ENCODE measurements at regions not wholly inside any gene's neighbourhood (a gene's known extent, or its start where the extent isn't known, plus 50 kb on each side); places are given as distances from the start of the nearest gene placed in this dataset.

- DNase-seq (ENCODE audit: low read depth): no peak
Observed at GRCh38 chr10:129397198-129397974, 69.7 kb upstream of the MGMT start.

GRCh38 chr10:129398711-129399141, 68.3 kb upstream of the MGMT start:
- no peak for DNase-seq (ENCODE audit: low read depth)

GRCh38 chr10:129400426-129400825, 66.6 kb upstream of the MGMT start:
- no peak for DNase-seq (ENCODE audit: low read depth)

GRCh38 chr10:129402459-129402858, 64.6 kb upstream of the MGMT start:
- DNase-seq (ENCODE audit: low read depth): no peak

GRCh38 chr10:129404091-129404490, 63.0 kb upstream of the MGMT start:
- DNase-seq (ENCODE audit: low read depth): no peak

GRCh38 chr10:129405389-129405788, 61.7 kb upstream of the MGMT start:
- DNase-seq (ENCODE audit: low read depth): no peak

GRCh38 chr10:129410688-129411392, 56.2 kb upstream of the MGMT start:
- DNase-seq (ENCODE audit: low read depth): no peak

GRCh38 chr10:129411393-129411705, 55.7 kb upstream of the MGMT start:
- no peak for DNase-seq (ENCODE audit: low read depth)

GRCh38 chr10:129411772-129412171, 55.3 kb upstream of the MGMT start:
- DNase-seq (ENCODE audit: low read depth): no peak

GRCh38 chr10:129413024-129413423, 54.0 kb upstream of the MGMT start:
- no peak for DNase-seq (ENCODE audit: low read depth)

- no peak for DNase-seq (ENCODE audit: low read depth)
Observed at GRCh38 chr10:129415215-129416140, 51.6 kb upstream of the MGMT start.

GRCh38 chr10:129416155-129416554, 50.9 kb upstream of the MGMT start:
- no peak for DNase-seq (ENCODE audit: low read depth)

- DNase-seq (ENCODE audit: low read depth): peak; percentile 0
Observed at GRCh38 chr10:129416956-129417765, 49.9 kb upstream of the MGMT start.
